ENCODE measurements at regions not wholly inside any gene's neighbourhood (a gene's known extent, or its start where the extent isn't known, plus 50 kb on each side); places are given as distances from the start of the nearest gene placed in this dataset.

DNA sequence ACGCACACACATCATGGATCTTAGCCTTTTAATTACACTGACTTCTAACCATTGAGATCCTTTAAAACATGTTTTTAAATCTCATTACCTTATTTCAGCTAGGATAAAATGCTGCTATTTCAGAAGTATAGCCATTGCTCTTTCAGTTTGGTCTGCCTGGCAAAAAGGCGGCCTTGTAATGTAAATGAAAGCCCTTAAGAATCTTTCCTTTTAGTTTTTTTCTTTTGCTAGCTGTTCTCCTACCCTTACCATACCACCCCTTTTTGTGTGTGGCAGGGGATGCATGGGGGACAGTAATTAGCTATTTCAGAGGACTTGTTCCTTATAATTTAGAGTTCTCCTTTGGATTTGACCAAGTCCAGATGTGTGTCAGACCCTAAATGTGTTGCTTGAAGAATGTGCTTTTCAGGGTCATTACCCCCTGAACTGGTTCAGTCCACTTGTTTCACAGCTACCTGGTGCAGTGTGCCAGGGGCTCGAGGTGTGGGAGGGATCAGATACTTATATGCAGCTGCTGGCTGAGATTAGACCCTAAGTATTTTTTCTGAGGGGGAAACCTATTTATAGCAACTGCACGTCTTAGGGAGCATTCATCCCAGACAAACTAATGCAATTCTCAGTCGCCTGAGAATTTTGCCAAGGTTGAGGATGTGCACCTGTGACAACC, 986.8 kb downstream of the NLGN4Y start:
- no peak for DNase-seq

DNA sequence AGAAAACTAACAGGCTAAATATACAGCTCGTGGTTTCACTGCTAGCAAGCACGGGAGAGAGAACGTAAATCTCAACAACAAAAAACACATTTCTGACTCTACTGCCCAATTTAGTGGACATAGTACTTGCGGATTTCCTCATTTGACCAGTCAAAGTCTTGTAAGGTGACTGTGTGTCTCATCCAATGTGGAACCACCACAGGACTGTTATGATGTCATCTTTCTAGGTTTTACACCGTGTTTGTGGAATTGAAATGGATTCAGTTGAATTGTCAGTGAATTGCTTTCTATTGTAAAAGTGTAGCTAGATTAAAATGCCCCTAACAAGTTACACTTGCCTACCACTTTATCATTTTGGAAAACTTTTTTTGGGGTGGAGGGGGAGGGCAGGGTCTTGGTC, 1010.8 kb downstream of the NLGN4Y start:
- DNase-seq, result no peak

- DNase-seq, result no peak
Measured at GRCh38 chrY:15535784-15536511, 1011.6 kb downstream of the NLGN4Y start.

GRCh38 chrY:15540516-15540915, 1016.2 kb downstream of the NLGN4Y start:
- no peak for DNase-seq

DNA sequence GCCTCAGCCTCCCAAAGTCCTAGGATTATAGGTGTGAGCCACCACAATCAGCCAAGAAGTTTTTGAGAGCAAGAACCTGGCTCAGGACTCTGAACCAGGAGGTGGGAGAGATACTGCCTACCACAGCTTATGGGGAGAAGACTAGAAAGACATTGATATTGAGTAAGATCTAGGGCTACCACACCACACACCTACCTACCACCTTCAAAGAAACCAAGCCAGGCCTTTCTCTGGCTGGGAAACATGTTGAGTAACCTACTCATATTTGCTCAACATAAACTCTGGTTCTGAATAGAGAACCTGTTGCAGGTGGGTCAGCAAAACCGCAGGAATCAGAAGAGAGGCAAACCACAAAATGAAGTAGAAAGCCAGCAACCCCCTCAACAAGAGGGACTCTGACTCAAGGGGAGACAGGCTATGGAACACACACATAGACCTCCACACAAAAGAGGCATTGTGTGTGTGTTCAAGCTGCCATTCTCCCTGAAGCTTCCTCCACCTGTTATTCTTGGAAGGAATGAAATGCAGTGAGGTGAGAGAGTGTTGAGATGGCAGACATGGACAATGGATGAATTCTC, 1021.9 kb downstream of the NLGN4Y start:
- DNase-seq, result no peak

DNA sequence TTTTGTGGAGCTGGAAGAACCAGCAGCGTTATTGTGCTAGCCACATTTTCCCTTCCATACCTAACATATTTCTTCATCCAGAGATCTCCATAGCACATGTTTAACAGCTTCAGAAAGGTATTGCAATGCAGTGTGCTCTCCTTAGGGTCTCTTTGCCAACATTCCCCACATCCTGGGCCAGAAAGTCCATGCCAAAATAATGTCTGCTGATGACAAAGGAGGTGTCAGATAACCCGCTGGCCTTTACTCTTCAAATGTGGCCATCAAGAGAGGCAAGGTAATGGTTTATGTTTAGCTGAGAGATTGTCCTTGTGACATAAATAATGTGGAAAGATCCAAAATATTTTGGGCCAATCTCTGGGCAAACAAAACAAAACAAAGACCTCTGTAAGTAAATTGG, 1027.7 kb downstream of the NLGN4Y start:
- DNase-seq, result no peak

GRCh38 chrY:15554991-15555390, 1030.7 kb downstream of the NLGN4Y start:
- DNase-seq, result no peak

DNA sequence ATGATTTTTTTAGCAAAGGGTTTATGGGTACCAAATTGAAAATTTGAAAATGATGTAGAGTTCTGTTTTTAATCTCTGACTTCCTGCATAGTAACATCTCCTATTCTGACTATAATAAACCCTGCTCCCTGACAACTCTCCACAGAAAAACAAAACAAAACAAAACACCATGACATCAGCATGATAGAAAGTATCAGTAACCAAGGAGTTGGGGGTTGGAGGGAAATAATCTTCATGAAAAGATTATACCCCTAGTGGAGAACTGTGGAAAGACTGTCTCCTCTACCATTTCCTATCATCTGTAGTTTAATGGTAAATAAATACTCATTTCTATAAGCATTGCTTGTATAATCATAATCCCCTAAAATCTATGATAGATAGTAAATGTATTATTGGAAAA, 1034.8 kb downstream of the NLGN4Y start:
- no peak for DNase-seq

DNA sequence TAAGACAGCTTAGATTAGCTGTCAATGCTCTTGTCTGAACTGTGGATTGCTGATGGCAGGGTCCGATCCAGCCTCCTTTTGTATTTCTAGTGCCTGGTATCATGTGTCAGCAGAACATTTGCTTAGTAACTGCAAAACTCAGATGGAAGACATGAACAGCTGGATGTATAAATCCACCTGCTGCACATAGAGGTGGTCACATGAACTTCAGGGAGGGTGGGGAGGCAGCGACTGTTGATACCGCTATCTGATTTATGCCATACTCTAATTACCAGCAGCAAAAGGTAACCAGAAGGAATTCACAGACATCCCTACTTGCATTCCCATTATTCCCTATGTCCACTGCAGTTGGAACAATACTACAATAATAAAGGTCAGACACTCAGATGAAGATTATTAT, 1036.5 kb downstream of the NLGN4Y start:
- DNase-seq, result no peak

- no peak for DNase-seq
Measured at GRCh38 chrY:15561501-15562289, 1037.4 kb downstream of the NLGN4Y start.

DNA sequence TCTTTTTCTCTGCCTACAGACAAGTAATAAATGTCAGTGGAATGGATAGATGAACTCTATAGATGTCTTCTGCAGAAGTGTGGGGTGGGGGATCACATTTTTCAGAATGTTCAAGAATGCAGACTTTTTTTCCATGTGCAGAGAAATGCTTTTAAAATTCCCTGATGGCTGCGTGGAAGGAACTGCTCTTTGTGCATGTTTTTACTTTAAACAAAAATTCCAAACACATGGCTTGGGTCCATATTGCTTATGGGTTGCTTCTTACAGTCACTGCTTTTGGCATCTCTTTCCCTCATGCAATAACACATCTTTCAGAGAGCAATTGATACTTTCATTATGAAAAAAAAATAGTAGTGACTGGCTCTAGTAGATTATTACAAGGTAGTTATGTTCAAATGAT, 1053.6 kb downstream of the NLGN4Y start:
- peak; percentile 27 for DNase-seq

DNA sequence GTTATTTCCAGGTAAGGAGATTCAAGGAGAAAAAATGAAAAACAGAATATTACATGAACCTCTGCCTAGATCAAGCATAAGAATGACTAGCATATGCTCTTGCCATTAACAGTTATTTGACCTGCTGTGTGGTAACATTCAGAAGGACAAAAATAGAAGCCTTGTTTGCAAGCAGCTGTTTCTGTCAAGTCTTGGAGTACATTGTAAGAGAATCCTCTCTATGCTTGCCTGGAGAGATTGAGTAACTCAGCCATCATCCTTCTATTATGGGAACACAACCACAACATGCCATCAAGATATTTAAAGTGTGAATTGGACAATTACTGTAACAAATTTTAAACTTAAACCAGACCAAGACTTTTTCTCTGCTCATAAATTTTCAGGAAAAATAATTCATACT, 1054.4 kb downstream of the NLGN4Y start:
- DNase-seq, result no peak

DNA sequence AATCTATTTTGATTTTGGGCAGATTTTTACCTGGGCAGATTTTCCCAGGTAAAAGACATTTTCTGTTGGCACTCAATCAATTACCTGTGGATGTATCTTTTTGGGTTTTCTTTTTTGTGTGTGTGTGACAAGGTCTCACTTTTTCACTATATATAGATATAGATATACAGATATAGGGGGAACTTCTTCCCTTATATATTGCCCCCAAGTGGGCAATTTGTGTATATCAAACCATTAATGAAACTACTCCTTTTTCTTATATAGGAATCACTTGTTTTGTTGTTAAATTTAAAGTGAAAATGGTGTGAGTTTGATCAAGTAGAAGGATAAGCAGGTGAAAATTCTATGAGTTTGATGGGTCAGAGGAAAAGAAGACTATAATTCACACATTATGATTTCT, 1054.9 kb downstream of the NLGN4Y start:
- no peak for DNase-seq

DNA sequence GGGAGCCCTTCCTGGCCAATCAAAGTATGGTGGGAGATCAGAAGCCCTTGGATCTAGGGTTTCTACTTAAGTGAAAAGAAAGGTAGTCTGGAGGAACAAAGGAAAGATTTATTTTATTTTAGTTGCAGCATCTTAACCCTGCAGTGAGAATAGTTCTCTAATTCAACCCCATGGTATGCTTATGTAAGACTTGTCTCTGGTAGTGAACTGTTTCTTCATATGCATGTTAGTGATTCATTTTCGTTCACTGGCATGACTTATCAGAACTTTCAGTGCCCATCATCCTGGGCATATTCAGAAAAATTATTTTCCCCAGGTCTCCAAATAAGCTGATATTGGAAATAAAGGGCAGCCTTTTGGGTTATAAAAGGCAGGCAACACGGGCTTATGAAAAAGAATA, 1058.8 kb downstream of the NLGN4Y start:
- no peak for DNase-seq

DNA sequence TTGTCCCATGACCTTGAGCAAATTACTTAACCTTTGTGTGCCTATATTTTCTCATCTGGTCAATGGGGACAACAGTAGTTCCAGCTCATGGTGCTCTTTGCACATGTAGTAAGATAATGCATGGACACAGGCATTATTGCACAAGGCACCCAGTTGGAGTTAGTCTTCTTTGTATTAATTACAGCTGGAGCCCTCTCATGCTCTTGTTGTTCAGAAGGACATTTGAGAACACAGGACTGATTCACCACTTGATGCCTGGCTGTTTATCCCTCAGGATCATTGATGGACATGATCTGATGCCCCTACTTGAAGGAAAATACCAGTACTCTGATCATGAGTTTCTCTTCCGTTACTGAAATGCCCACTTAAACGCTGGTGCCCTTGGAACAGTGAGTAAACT, 1068.6 kb downstream of the NLGN4Y start:
- no peak for DNase-seq

GRCh38 chrY:15593476-15594160, 1069.3 kb downstream of the NLGN4Y start:
- no peak for DNase-seq

GRCh38 chrY:15594179-15594578, 1069.8 kb downstream of the NLGN4Y start:
- no peak for DNase-seq

DNA sequence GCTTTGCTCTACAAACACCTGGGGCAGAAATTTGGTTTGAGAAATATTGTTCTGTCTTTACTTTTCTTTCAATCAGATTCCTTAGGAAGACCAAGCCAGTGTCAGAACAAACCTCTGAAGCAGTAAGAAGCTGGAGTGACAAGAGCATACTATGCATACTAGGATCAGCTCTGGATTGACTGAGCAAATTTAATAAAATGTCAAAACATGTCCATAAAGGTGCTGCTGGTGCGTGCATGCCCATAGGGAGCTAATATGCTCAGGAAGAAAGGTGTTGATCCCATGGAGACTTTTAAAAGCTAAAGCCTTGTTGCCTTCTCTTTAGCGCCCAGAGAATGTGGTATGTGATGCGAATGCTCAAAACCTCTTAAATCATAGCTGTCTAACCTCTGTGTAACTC, 1076.2 kb downstream of the NLGN4Y start:
- DNase-seq, result no peak

GRCh38 chrY:15624370-15624769, 1100.0 kb downstream of the NLGN4Y start:
- no peak for DNase-seq

DNA sequence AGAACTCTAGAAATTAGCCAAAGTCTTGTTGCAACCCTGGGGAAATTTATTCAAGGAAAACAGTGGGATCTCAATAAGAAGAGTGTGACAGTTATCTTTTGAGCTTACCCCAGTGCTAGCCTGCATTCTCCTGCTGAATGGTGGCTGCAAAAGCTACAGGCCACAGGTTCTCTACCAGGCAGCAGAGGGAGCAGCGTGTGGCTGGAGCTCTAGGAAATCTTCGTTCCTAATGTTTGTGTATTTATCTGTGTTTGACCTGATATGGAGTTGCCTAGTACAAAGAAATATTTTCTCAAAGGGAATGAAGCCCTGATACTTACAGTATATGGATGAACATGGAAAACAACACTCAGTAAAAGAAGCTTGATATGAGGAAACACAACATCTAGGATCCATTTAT, 1100.6 kb downstream of the NLGN4Y start:
- no peak for DNase-seq

GRCh38 chrY:15648198-15648597, 1123.9 kb downstream of the NLGN4Y start:
- DNase-seq, result no peak

GRCh38 chrY:15650056-15650455, 1125.7 kb downstream of the NLGN4Y start:
- DNase-seq, result no peak

DNA sequence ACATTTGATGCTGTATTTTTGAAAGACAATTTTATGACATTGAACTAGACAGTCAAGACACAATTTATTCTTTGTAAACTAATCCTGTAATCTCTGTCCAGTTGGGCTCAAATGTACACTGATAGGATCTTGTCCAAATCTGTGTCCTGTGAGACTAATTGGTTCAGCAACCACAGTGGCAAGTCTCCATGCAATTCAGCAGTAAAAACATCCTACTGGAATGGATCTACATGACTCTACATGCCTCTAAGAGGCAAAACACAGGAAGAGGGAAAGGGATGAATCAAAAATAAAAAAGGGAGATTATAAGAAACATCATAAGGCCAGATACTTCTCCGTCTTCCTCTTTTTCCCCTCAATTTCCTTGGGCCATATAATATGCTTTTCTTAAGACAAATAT, 1164.2 kb downstream of the NLGN4Y start:
- DNase-seq, result no peak
